Neural cell (in vitro differentiated cells): ENCODE measurements at regions not wholly inside any gene's neighbourhood (a gene's known extent, or its start where the extent isn't known, plus 50 kb on each side); places are given as distances from the start of the nearest gene placed in this dataset.

Experiments used
- H2AFZ ChIP-seq: fragments of 200-600, 300-800 bp; sonication (generic), shearing (Covaris generic); 2 replicates; pipeline ENCODE4 v1.6.0; 2014; ENCODE audit warnings: low read depth, mild to moderate bottlenecking, antibody characterized with exemption, low read length, moderate library complexity
- H3F3A ChIP-seq: fragments of 200-600 bp; shearing (Covaris generic); 2 replicates; pipeline ENCODE4 v1.6.1; 2016; ENCODE audit warnings: mild to moderate bottlenecking, moderate library complexity, mixed read lengths, antibody characterized with exemption, low read length; ENCODE audit not compliant: insufficient read depth, poor library complexity, severe bottlenecking
- H3K27ac ChIP-seq: fragments of 200-600, 300-800 bp; sonication (generic), shearing (Covaris generic); 2 replicates; pipeline ENCODE4 v1.5.1; 2014; ENCODE audit warnings: mild to moderate bottlenecking, low read length, moderate library complexity
- H3K27me3 ChIP-seq: fragments of 300-800, 200-600 bp; sonication (generic), shearing (Covaris generic); 2 replicates; pipeline ENCODE4 v1.6.0; 2014; ENCODE audit warnings: mild to moderate bottlenecking, low read depth, low read length, moderate library complexity; ENCODE audit not compliant: insufficient read depth
- H3K36me3 ChIP-seq: fragments of 300-800, 200-600 bp; sonication (generic), shearing (Covaris generic); 2 replicates; pipeline ENCODE4 v1.5.1; 2014; ENCODE audit warnings: mild to moderate bottlenecking, antibody characterized with exemption, low read length, moderate library complexity; ENCODE audit not compliant: insufficient read depth
- H3K4me2 ChIP-seq: fragments of 300-800, 200-600 bp; sonication (generic), shearing (Covaris generic); 2 replicates; pipeline ENCODE4 v1.6.0; 2014; ENCODE audit warnings: mild to moderate bottlenecking, low read length
- H3K4me3 ChIP-seq: fragments of 300-800, 200-600 bp; sonication (generic), shearing (Covaris generic); 2 replicates; pipeline ENCODE4 v1.5.1; 2014; ENCODE audit warnings: mild to moderate bottlenecking, low read length, moderate library complexity
- H3K79me2 ChIP-seq: fragments of 200-600 bp; shearing (Covaris generic); replicated peaks from 2 replicates; pipeline ENCODE4 v1.6.0; 2014; ENCODE audit warnings: mild to moderate bottlenecking, low read length, moderate library complexity; ENCODE audit not compliant: insufficient read depth
- H3K9ac ChIP-seq: fragments of 300-800, 200-600 bp; sonication (generic), shearing (Covaris generic); 2 replicates; pipeline ENCODE4 v1.6.1; 2016; ENCODE audit warnings: mild to moderate bottlenecking, low read length, mixed read lengths
- H3K9me2 ChIP-seq: fragments of 200-600 bp; shearing (Covaris generic); 2 replicates; pipeline ENCODE4 v1.6.1; 2016; ENCODE audit warnings: mild to moderate bottlenecking, low read length, mixed read lengths; ENCODE audit not compliant: insufficient read depth
- H3K9me3 ChIP-seq: fragments of 200-600, 300-800 bp; sonication (generic), shearing (Covaris generic); 2 replicates; pipeline ENCODE4 v1.6.1; 2016; ENCODE audit warnings: mild to moderate bottlenecking, mixed run types, low read length, moderate library complexity, mixed read lengths
- H4K20me1 ChIP-seq: fragments of 200-600 bp; shearing (Covaris generic); 2 replicates; pipeline ENCODE4 v1.6.1; 2016; ENCODE audit warnings: mild to moderate bottlenecking, mixed run types; ENCODE audit not compliant: insufficient read depth
- EP300 ChIP-seq: fragments of 450-650 bp; conservative IDR thresholded peaks from 2 replicates; pipeline ENCODE4 v1.6.1; 2014; ENCODE audit warnings: antibody characterized with exemption, mild to moderate bottlenecking, moderate library complexity; ENCODE audit not compliant: poor library complexity, severe bottlenecking
- MXI1 ChIP-seq: fragments of 450-650 bp; conservative IDR thresholded peaks from 2 replicates; pipeline ENCODE4 v1.6.1; 2014; ENCODE audit warnings: antibody characterized with exemption, mild to moderate bottlenecking; ENCODE audit not compliant: poor library complexity, severe bottlenecking
- POLR2AphosphoS5 ChIP-seq: IDR thresholded peaks from 2 replicates; pipeline ENCODE4 v1.6.1; 2012
- RAD21 ChIP-seq: fragments of 450-650 bp; conservative IDR thresholded peaks from 2 replicates; pipeline ENCODE4 v1.6.1; 2014; ENCODE audit warnings: antibody characterized with exemption, mild to moderate bottlenecking, moderate library complexity
- SMC3 ChIP-seq: fragments of 450-650 bp; conservative IDR thresholded peaks from 2 replicates; pipeline ENCODE4 v1.6.1; 2014; ENCODE audit warnings: antibody characterized with exemption, mild to moderate bottlenecking, moderate library complexity; ENCODE audit not compliant: poor library complexity
- TAF1 ChIP-seq: IDR thresholded peaks from 2 replicates; pipeline ENCODE4 v1.6.1; 2012; ENCODE audit warnings: low read depth
- TF ChIP-seq, protein P1 (sequence below): fragments of 450-650 bp; IDR thresholded peaks from 2 replicates; pipeline ENCODE4 v1.5.1; 2014; ENCODE audit warnings: antibody characterized with exemption, mild to moderate bottlenecking, moderate library complexity; ENCODE audit not compliant: poor library complexity, severe bottlenecking
- TF ChIP-seq, protein P2 (sequence below): IDR thresholded peaks from 2 replicates; pipeline ENCODE4 v1.6.1; 2012; ENCODE audit warnings: borderline replicate concordance

DNA sequence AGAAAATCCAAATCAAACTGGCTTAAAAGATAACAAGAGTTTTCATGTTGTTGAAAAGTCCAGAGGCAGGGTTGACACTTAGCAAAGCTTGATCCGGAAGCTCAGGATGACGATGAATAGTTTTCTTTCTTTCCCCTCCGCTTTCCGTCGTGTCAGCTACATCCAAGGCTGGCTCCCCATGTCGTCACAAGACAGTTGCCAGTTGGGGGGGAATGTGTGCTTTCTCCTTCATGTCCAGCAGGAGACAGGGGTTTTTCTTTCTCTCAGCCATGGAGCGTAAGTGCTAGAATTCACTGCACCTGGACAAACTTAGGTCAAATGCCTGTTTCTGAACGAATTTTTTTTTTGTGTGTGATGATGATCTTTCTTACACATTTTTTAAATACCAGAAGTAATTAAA, 273.8 kb upstream of the RGMA start:
- Histone ChIP-seq H3K4me3 (no peak overlapping the region), H3K4me2 (no peak overlapping the region)

DNA sequence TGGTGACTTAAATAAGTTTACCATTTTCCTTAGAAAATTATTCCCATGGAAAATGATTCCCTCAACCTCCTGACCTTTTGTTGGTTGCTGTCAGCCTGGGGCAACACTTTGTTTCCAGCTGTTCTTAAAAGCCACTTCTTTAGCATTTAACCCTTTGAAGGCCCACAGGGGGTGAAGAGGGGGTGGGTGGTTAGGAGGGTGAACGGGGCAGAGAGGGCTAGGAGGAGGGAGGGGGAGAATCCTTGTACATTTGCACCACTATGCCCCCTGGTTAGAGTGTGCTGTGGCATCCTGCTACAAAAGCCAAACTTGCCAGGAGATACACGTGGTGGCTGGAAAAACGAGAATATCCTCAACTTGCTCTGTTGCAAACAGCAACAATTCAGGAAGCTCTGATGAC, 273.2 kb upstream of the RGMA start:
- H3K36me3 ChIP-seq: no peaks in the 10 kb centered on the region
- peaks cover 9% of the 10 kb centered on the region for H3K79me2 ChIP-seq
- H4K20me1 ChIP-seq: no peaks in the 10 kb centered on the region
- no peak overlapping the region for H3K27ac ChIP-seq
- H2AFZ ChIP-seq: no peak overlapping the region
- H3K9me3 ChIP-seq: no peaks in the 10 kb centered on the region
- TF ChIP-seq POLR2AphosphoS5 (no peak), EP300 (no peak), TAF1 (no peak), SMC3 (no peak), MXI1 (no peak), RAD21 (no peak)
- H3K9me2 ChIP-seq: no peaks in the 10 kb centered on the region
- H3F3A ChIP-seq: no peaks in the 10 kb centered on the region
- no peaks in the 10 kb centered on the region for H3K27me3 ChIP-seq
- no peak overlapping the region for H3K9ac ChIP-seq
- H3K4me3 ChIP-seq: no peak overlapping the region
- no peak overlapping the region for H3K4me2 ChIP-seq

More for the DNA sequence above, 273.8 kb upstream of the RGMA start:
- Histone ChIP-seq H3K9me3 (no peaks in the 10 kb centered on the region), H3K79me2 (peaks cover 9% of the 10 kb centered on the region), H3K27me3 (no peaks in the 10 kb centered on the region), H4K20me1 (no peaks in the 10 kb centered on the region), H3F3A (no peaks in the 10 kb centered on the region), H3K9ac (no peak overlapping the region), H2AFZ (no peak overlapping the region), H3K36me3 (no peaks in the 10 kb centered on the region), H3K9me2 (no peaks in the 10 kb centered on the region), H3K27ac (no peak overlapping the region)
- TF ChIP-seq RAD21 (no peak), POLR2AphosphoS5 (no peak)
- TF ChIP-seq, protein P1, sequence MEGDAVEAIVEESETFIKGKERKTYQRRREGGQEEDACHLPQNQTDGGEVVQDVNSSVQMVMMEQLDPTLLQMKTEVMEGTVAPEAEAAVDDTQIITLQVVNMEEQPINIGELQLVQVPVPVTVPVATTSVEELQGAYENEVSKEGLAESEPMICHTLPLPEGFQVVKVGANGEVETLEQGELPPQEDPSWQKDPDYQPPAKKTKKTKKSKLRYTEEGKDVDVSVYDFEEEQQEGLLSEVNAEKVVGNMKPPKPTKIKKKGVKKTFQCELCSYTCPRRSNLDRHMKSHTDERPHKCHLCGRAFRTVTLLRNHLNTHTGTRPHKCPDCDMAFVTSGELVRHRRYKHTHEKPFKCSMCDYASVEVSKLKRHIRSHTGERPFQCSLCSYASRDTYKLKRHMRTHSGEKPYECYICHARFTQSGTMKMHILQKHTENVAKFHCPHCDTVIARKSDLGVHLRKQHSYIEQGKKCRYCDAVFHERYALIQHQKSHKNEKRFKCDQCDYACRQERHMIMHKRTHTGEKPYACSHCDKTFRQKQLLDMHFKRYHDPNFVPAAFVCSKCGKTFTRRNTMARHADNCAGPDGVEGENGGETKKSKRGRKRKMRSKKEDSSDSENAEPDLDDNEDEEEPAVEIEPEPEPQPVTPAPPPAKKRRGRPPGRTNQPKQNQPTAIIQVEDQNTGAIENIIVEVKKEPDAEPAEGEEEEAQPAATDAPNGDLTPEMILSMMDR: peak; percentile 10

DNA sequence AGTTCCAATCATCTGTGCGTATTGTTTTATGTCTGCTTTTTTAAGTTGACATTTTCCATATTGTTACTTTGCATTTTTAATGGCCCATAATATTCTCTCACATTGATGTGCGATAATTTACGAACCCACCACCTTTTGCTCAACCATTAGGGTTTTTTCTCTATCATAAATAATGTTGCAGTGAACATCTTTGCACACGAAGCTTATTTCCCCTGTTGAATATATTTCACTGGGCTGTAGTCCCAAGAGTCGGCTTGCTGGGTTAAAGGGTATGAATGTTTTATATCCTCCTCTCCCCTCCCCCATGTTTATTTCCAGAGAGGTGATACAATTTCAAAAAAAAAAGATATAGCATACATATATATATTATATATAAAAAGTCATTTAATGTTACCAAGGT, 272.7 kb upstream of the RGMA start:
- H3K9ac ChIP-seq: no peak overlapping the region
- H3F3A ChIP-seq: no peaks in the 10 kb centered on the region
- H2AFZ ChIP-seq: no peak overlapping the region
- peaks cover 9% of the 10 kb centered on the region for H3K79me2 ChIP-seq
- H4K20me1 ChIP-seq: no peaks in the 10 kb centered on the region
- H3K4me2 ChIP-seq: no peak overlapping the region
- H3K36me3 ChIP-seq: no peaks in the 10 kb centered on the region
- H3K4me3 ChIP-seq: no peak overlapping the region
- no peaks in the 10 kb centered on the region for H3K27me3 ChIP-seq
- no peaks in the 10 kb centered on the region for H3K9me2 ChIP-seq
- no peaks in the 10 kb centered on the region for H3K9me3 ChIP-seq
- H3K27ac ChIP-seq: no peak overlapping the region
- TF ChIP-seq SMC3 (no peak), TAF1 (no peak), POLR2AphosphoS5 (no peak), EP300 (no peak), RAD21 (no peak)
- TF ChIP-seq, protein P2, sequence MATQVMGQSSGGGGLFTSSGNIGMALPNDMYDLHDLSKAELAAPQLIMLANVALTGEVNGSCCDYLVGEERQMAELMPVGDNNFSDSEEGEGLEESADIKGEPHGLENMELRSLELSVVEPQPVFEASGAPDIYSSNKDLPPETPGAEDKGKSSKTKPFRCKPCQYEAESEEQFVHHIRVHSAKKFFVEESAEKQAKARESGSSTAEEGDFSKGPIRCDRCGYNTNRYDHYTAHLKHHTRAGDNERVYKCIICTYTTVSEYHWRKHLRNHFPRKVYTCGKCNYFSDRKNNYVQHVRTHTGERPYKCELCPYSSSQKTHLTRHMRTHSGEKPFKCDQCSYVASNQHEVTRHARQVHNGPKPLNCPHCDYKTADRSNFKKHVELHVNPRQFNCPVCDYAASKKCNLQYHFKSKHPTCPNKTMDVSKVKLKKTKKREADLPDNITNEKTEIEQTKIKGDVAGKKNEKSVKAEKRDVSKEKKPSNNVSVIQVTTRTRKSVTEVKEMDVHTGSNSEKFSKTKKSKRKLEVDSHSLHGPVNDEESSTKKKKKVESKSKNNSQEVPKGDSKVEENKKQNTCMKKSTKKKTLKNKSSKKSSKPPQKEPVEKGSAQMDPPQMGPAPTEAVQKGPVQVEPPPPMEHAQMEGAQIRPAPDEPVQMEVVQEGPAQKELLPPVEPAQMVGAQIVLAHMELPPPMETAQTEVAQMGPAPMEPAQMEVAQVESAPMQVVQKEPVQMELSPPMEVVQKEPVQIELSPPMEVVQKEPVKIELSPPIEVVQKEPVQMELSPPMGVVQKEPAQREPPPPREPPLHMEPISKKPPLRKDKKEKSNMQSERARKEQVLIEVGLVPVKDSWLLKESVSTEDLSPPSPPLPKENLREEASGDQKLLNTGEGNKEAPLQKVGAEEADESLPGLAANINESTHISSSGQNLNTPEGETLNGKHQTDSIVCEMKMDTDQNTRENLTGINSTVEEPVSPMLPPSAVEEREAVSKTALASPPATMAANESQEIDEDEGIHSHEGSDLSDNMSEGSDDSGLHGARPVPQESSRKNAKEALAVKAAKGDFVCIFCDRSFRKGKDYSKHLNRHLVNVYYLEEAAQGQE: no peak
